Activated CD4-positive, alpha-beta T cell treated with anti-CD3 and anti-CD28 coated beads, Interleukin-2, Interleukin-4, amounts not matched to agents 100 ng/mL and 50 ng/mL, durations not matched to agents 16 hours and 8 hours (primary cell): ENCODE measurements at regions not wholly inside any gene's neighbourhood (a gene's known extent, or its start where the extent isn't known, plus 50 kb on each side); places are given as distances from the start of the nearest gene placed in this dataset.

Experiments used
- DNase-seq: peaks from one replicate; pipeline ENCODE4 v3.0.0-alpha.2; 2020; ENCODE audit warnings: low spot score

- DNase-seq: no peak
Measured at GRCh38 chr20:21835042-21835441, 129.6 kb downstream of the PAX1 start.

- no peak for DNase-seq
Measured at GRCh38 chr20:21832442-21833385, 127.2 kb downstream of the PAX1 start.

- no peak for DNase-seq
Measured at GRCh38 chr20:21826976-21827375, 121.5 kb downstream of the PAX1 start.

GRCh38 chr20:21821358-21821757 is 115.9 kb downstream of the PAX1 start:
- no peak for DNase-seq

GRCh38 chr20:21820688-21821087 is 115.2 kb downstream of the PAX1 start:
- no peak for DNase-seq

GRCh38 chr20:21820045-21820444 is 114.6 kb downstream of the PAX1 start:
- no peak for DNase-seq

GRCh38 chr20:21812379-21812778 is 106.9 kb downstream of the PAX1 start:
- DNase-seq: no peak

- DNase-seq: no peak
Measured at GRCh38 chr20:21809961-21810523, 104.6 kb downstream of the PAX1 start.

GRCh38 chr20:21808863-21809664 is 103.6 kb downstream of the PAX1 start:
- peak; percentile 29 for DNase-seq

GRCh38 chr20:21808139-21808538 is 102.7 kb downstream of the PAX1 start:
- DNase-seq: no peak

- DNase-seq: no peak
Measured at GRCh38 chr20:21804802-21805201, 99.3 kb downstream of the PAX1 start.

GRCh38 chr20:21801193-21801592 is 95.7 kb downstream of the PAX1 start:
- no peak for DNase-seq

GRCh38 chr20:21798384-21798783 is 92.9 kb downstream of the PAX1 start:
- no peak for DNase-seq

GRCh38 chr20:21796059-21796458 is 90.6 kb downstream of the PAX1 start:
- peak; percentile 8 for DNase-seq

GRCh38 chr20:21788082-21788481 is 82.6 kb downstream of the PAX1 start:
- DNase-seq: no peak

GRCh38 chr20:21781446-21782075 is 76.1 kb downstream of the PAX1 start:
- DNase-seq: no peak

- DNase-seq: no peak
Measured at GRCh38 chr20:21780528-21780927, 75.1 kb downstream of the PAX1 start.
